K562 (cell line): ENCODE measurements at regions not wholly inside any gene's neighbourhood (a gene's known extent, or its start where the extent isn't known, plus 50 kb on each side); places are given as distances from the start of the nearest gene placed in this dataset.

Experiments used
- ATAC-seq: fragments of 200-7000 bp; cut with Tn5 transposase; 3 replicates; pipeline ENCODE4 v1.9.1; 2020; ENCODE audit warnings: moderate library complexity
- BruUV-seq: library from RNA; stranded (reverse); fragments of 400-500 nt; replicated peaks from 2 replicates; lab custom pipeline; 2021; lab: Mats Ljungman, UMichigan
- CTCF ChIA-PET: fragments of 300-600 bp; formaldehyde crosslinking; extraction: SDS; loops from one replicate; lab custom pipeline; 2021; ENCODE audit warnings: low intra/inter-chr PET ratio; lab: Yijun Ruan, JAX
- POLR2A ChIA-PET: fragments of 300-600, 350-650 bp; sonication (Branson Sonifier 250); formaldehyde crosslinking; extraction: SDS; loops from one replicate; lab custom pipeline; 2021; ENCODE audit warnings: antibody characterized with exemption, inconsistent platforms; lab: Yijun Ruan, JAX
- DNase-seq, 4 experiments: peaks; one replicate each; pipeline versions ENCODE4 v3.0.0 to v3.0.0-alpha.2; 2011 to 2018; ENCODE audit warnings: low spot score in 3 of 4, mixed read lengths in 3 of 4; ENCODE audit errors: extremely low read depth in 1 of 4
- FAIRE-seq: peaks from 2 replicates; lab custom pipeline; 2011; peaks lifted over from hg19 to GRCh38; lab: Jason Lieb, UNC
- H2AFZ ChIP-seq: 2 replicates; pipeline ENCODE4 v1.6.0; 2011; ENCODE audit warnings: low read depth, low read length, control low read depth, inconsistent platforms
- H3K27ac ChIP-seq: fragments of 200-600 bp; 3 replicates; pipeline ENCODE4 v1.8.0; 2011; ENCODE audit warnings: low read depth, mild to moderate bottlenecking, control low read depth, inconsistent platforms, low read length, moderate library complexity, mixed read lengths; ENCODE audit errors: extremely low read depth
- H3K27me3 ChIP-seq, 2 experiments: fragments of 300-600 bp in 1 of 2; 2 replicates in 1 of 2; 3 replicates in 1 of 2; pipeline versions ENCODE4 v1.6.0 to v1.8.0; 2011; ENCODE audit warnings: inconsistent platforms in 2 of 2, low read length in 2 of 2, mild to moderate bottlenecking in 1 of 2, mixed read lengths in 1 of 2, moderate library complexity in 1 of 2; ENCODE audit not compliant: control insufficient read depth in 2 of 2, insufficient read depth in 2 of 2
- H3K36me3 ChIP-seq: fragments of 300-600 bp; 3 replicates; pipeline ENCODE4 v1.8.0; 2011; ENCODE audit warnings: mild to moderate bottlenecking, low read length, inconsistent platforms; ENCODE audit not compliant: control insufficient read depth, insufficient read depth
- H3K4me1 ChIP-seq, 2 experiments: fragments of 200-600 bp in 1 of 2; replicated peaks in 1 of 2; 2 replicates in 1 of 2; 3 replicates in 1 of 2; pipeline versions ENCODE4 v1.5.1 to v1.8.0; 2011; ENCODE audit warnings: inconsistent platforms in 2 of 2, low read length in 2 of 2, mild to moderate bottlenecking in 1 of 2, mixed read lengths in 1 of 2, moderate library complexity in 1 of 2; ENCODE audit not compliant: control insufficient read depth in 2 of 2, insufficient read depth in 2 of 2
- H3K4me2 ChIP-seq: 2 replicates; pipeline ENCODE4 v1.6.1; 2011; ENCODE audit warnings: low read length, control low read depth, inconsistent platforms, mixed read lengths; ENCODE audit not compliant: insufficient read depth
- H3K4me3 ChIP-seq: fragments of 200-600 bp; sonication (generic), shearing (Covaris generic); 2 replicates; pipeline ENCODE4 v1.5.1; 2016; ENCODE audit warnings: control low read depth, inconsistent platforms
- H3K79me2 ChIP-seq: fragments of 200-600 bp; 3 replicates; pipeline ENCODE4 v1.8.0; 2011; ENCODE audit warnings: low read length, inconsistent platforms; ENCODE audit not compliant: control insufficient read depth, insufficient read depth
- H3K9ac ChIP-seq, 2 experiments: 2 replicates each; pipeline versions ENCODE4 v1.6.0 to v1.6.1; 2011; ENCODE audit warnings: low read depth in 2 of 2, low read length in 2 of 2, control low read depth in 1 of 2, inconsistent platforms in 1 of 2, mild to moderate bottlenecking in 1 of 2, mixed read lengths in 1 of 2; ENCODE audit not compliant: insufficient read depth in 1 of 2
- H3K9me1 ChIP-seq: one replicate; pipeline ENCODE4 v1.6.0; 2011; ENCODE audit warnings: inconsistent platforms, mild to moderate bottlenecking, low read length, moderate library complexity; ENCODE audit not compliant: control insufficient read depth, insufficient read depth
- H3K9me3 ChIP-seq: replicated peaks from 2 replicates; pipeline ENCODE4 v1.5.1; 2011; ENCODE audit warnings: low read depth, low read length, inconsistent platforms; ENCODE audit not compliant: control insufficient read depth, insufficient read depth
- H4K20me1 ChIP-seq: replicated peaks from 2 replicates; pipeline ENCODE4 v1.6.1; 2011; ENCODE audit warnings: low read length, inconsistent platforms, mixed read lengths; ENCODE audit not compliant: control insufficient read depth, insufficient read depth
- BRCA1 ChIP-seq, 2 experiments: fragments of 450-650 bp in 1 of 2; sonication (generic) in 1 of 2; formaldehyde crosslinking in 1 of 2; IDR thresholded peaks; 2 replicates each; pipeline versions ENCODE4 v1.5.0 to v1.6.1; 2017 to 2020; ENCODE audit warnings: mild to moderate bottlenecking in 1 of 2, missing genetic modification reagents in 1 of 2
- CEBPG ChIP-seq, 3 experiments: fragments of 200-800 bp in 1 of 3; sonication (Bioruptor generic) in 1 of 3; sonication (generic) in 1 of 3; formaldehyde crosslinking in 1 of 3; IDR thresholded peaks in 2 of 3; conservative IDR thresholded peaks in 1 of 3; 2 replicates each; pipeline versions ENCODE4 v1.6.1 to v1.8.0; 2016 to 2022; ENCODE audit warnings: missing compliant biosample characterization in 2 of 3, missing genetic modification characterization in 2 of 3, mild to moderate bottlenecking in 1 of 3, missing genetic modification reagents in 1 of 3
- FOXJ2 ChIP-seq: fragments of 200-800 bp; sonication (Bioruptor generic); IDR thresholded peaks from 2 replicates; pipeline ENCODE4 v1.6.1; 2016; ENCODE audit warnings: missing genetic modification characterization, missing compliant biosample characterization
- HEY1 ChIP-seq: fragments of 250-450 bp; sonication (Bioruptor Pico); IDR thresholded peaks from 2 replicates; pipeline ENCODE4 v1.5.0; 2020; ENCODE audit warnings: mild to moderate bottlenecking, moderate library complexity, borderline replicate concordance
- IRF9 ChIP-seq: fragments of 450-650 bp; IDR thresholded peaks from 2 replicates; pipeline ENCODE4 v1.6.1; 2016; ENCODE audit warnings: missing biosample characterization, missing genetic modification characterization
- MTA3 ChIP-seq: fragments of 450-650 bp; formaldehyde crosslinking; IDR thresholded peaks from 2 replicates; pipeline ENCODE4 v1.6.1; 2017; ENCODE audit warnings: mild to moderate bottlenecking, borderline replicate concordance
- NFIC ChIP-seq: fragments of 450-650 bp; IDR thresholded peaks from 2 replicates; pipeline ENCODE4 v1.6.1; 2017; ENCODE audit warnings: mild to moderate bottlenecking, inconsistent platforms
- RBBP5 ChIP-seq: fragments of 200-600 bp; sonication (generic); IDR thresholded peaks from 2 replicates; pipeline ENCODE4 v1.6.1; 2012; ENCODE audit warnings: borderline replicate concordance, mild to moderate bottlenecking, low read length, control low read depth, inconsistent platforms; ENCODE audit not compliant: insufficient read depth, poor library complexity, severe bottlenecking
- TAF9B ChIP-seq: fragments of 450-650 bp; IDR thresholded peaks from 2 replicates; pipeline ENCODE4 v1.6.1; 2018; ENCODE audit warnings: mild to moderate bottlenecking; ENCODE audit not compliant: partially characterized antibody
- TCF7L2 ChIP-seq: fragments of 150-350 bp; IDR thresholded peaks from 2 replicates; pipeline ENCODE4 v1.6.1; 2016; ENCODE audit warnings: low read depth, mild to moderate bottlenecking, low read length, moderate library complexity
- U2AF1 ChIP-seq: fragments of 200-400 bp; formaldehyde crosslinking; optimal IDR thresholded peaks from 2 replicates; pipeline ENCODE3; 2017; ENCODE audit warnings: mild to moderate bottlenecking, low read depth, low read length, moderate library complexity
- ZBTB8A ChIP-seq: fragments of 450-650 bp; IDR thresholded peaks from 2 replicates; pipeline ENCODE4 v1.6.1; 2018; ENCODE audit warnings: mild to moderate bottlenecking, moderate library complexity; ENCODE audit not compliant: partially characterized antibody
- ZNF134 ChIP-seq: fragments of 250-450 bp; sonication (Bioruptor Pico); conservative IDR thresholded peaks from 2 replicates; pipeline ENCODE4 v1.4.0; 2020
- ZNF197 ChIP-seq: fragments of 200-800 bp; sonication (Bioruptor generic); IDR thresholded peaks from 2 replicates; pipeline ENCODE4 v1.6.1; 2016; ENCODE audit warnings: low read depth, missing genetic modification characterization, missing compliant biosample characterization
- ZNF274 ChIP-seq: IDR thresholded peaks from 2 replicates; pipeline ENCODE4 v1.6.1; 2011; ENCODE audit warnings: low read depth, mild to moderate bottlenecking, low read length, moderate library complexity, borderline replicate concordance
- ZNF384 ChIP-seq: IDR thresholded peaks from 2 replicates; pipeline ENCODE4 v1.6.1; 2012; ENCODE audit warnings: low read depth, low read length, improper control_type of control experiment
- WGBS: fragments of 100-300 bp; shearing (Covaris generic); methylation state at CpG from one replicate; pipeline ENCODE4 v1.1.6; 2016; ENCODE audit warnings: low coverage, mixed read lengths; ENCODE audit not compliant: insufficient coverage; ENCODE audit errors: missing lambda C conversion rate; 5-methylcytosine and 5-hydroxymethylcytosine counted together
- in situ Hi-C: fragments of 300-500 bp; cut with MboI; formaldehyde crosslinking; loops from 4 replicates; pipeline ENCODE4 v1.15.0; 2018; ENCODE audit warnings: inconsistent platforms, mixed read lengths
- intact Hi-C: fragments of 100-400 bp; cut with micrococcal nuclease; formaldehyde crosslinking; loops from 2 replicates; pipeline ENCODE4 v1.14.2; 2022

- WGBS = 2% methylated on average over 7 of the region's 7 CpGs
- FAIRE-seq (no peak), DNase-seq (no peak), ATAC-seq (no peak)
- no peaks in the 10 kb centered on the region for H4K20me1 ChIP-seq
- no peaks in the 10 kb centered on the region for H3K79me2 ChIP-seq
- no TSS peak for BruUV-seq
- no peaks in the 10 kb centered on the region for H3K4me1 ChIP-seq
- H3K9ac ChIP-seq = no peak overlapping the region
- TF ChIP-seq FOXJ2 (tag) (no peak), BRCA1 (IDR thresholded peaks at IDR 0.05) (no peak), BRCA1 (CRISPR knock-in tag; IDR thresholded peaks at IDR 0.05) (no peak), MTA3 (no peak), RBBP5 (no peak), ZNF134 (CRISPR knock-in tag) (no peak), ZNF197 (CRISPR knock-in tag) (no peak), CEBPG (CRISPR knock-in tag; IDR thresholded peaks at IDR 0.05) (no peak), CEBPG (tag; conservative IDR thresholded peaks at IDR 0.05 in 1 of 2, IDR thresholded peaks at IDR 0.05 in 1 of 2) (no peak), TAF9B (no peak), ZBTB8A (no peak), IRF9 (tag) (no peak), NFIC (no peak), TCF7L2 (no peak), U2AF1 (no peak), ZNF274 (no peak), HEY1 (CRISPR knock-in tag) (no peak), ZNF384 (no peak)
- no peaks in the 10 kb centered on the region for H3K9me1 ChIP-seq
- CTCF ChIA-PET = interaction anchor here (0.6 kb wide), 1 partner anchor 785 kb away, joined by 3 read pairs; no protein-coding TSS in a partner anchor
- no peak overlapping the region for H3K4me3 ChIP-seq
- H3K4me2 ChIP-seq = no peak overlapping the region
- H2AFZ ChIP-seq = no peak overlapping the region
- H3K9me3 ChIP-seq = no peaks in the 10 kb centered on the region
- POLR2A ChIA-PET = no interaction called here
- no peaks in the 10 kb centered on the region for H3K27me3 ChIP-seq
- no peaks in the 10 kb centered on the region for H3K36me3 ChIP-seq
- in situ Hi-C loops (no loop called here), intact Hi-C loops (no loop called here)
- no peak overlapping the region for H3K27ac ChIP-seq
Measured at GRCh38 chr2:19540739-19541525, 182.5 kb upstream of the OSR1 start.
